Liver (tissue), 8 donors: ENCODE measurements at regions not wholly inside any gene's neighbourhood (a gene's known extent, or its start where the extent isn't known, plus 50 kb on each side); places are given as distances from the start of the nearest gene placed in this dataset.

Experiments
- DNase-seq: peaks from one replicate; pipeline ENCODE4 v3.0.0-alpha.2; 2017; ENCODE audit warnings: low spot score
- H3K27ac ChIP-seq, 2 donors: one replicate each; pipeline ENCODE4 v1.7.0; 2013; ENCODE audit warnings: inconsistent platforms in 2 of 2, low read length in 2 of 2, control low read depth in 1 of 2, low read depth in 1 of 2, mild to moderate bottlenecking in 1 of 2
- H3K27me3 ChIP-seq, 4 donors: one replicate each; pipeline versions ENCODE4 v1.6.1 to v1.7.0; 2013; ENCODE audit warnings: low read length in 3 of 4, inconsistent platforms in 1 of 4, mild to moderate bottlenecking in 1 of 4, moderate library complexity in 1 of 4; ENCODE audit not compliant: control insufficient read depth in 4 of 4, insufficient read depth in 4 of 4
- H3K36me3 ChIP-seq, 4 donors: one replicate each; pipeline versions ENCODE4 v1.6.1 to v1.7.0; 2013; ENCODE audit warnings: low read length in 3 of 4, mild to moderate bottlenecking in 3 of 4, low read depth in 1 of 4, moderate library complexity in 1 of 4; ENCODE audit not compliant: control insufficient read depth in 4 of 4, insufficient read depth in 3 of 4
- H3K4me1 ChIP-seq, 4 donors: one replicate each; pipeline versions ENCODE4 v1.6.1 to v1.7.0; 2013; ENCODE audit warnings: low read length in 3 of 4, mild to moderate bottlenecking in 3 of 4, moderate library complexity in 1 of 4; ENCODE audit not compliant: control insufficient read depth in 4 of 4, insufficient read depth in 4 of 4
- H3K4me3 ChIP-seq, 3 donors: one replicate each; pipeline versions ENCODE4 v1.6.1 to v1.7.0; 2013; ENCODE audit warnings: low read length in 3 of 3, control low read depth in 1 of 3, low read depth in 1 of 3, mild to moderate bottlenecking in 1 of 3
- H3K9ac ChIP-seq, 2 donors: one replicate each; pipeline ENCODE4 v1.7.0; 2013; ENCODE audit warnings: low read length in 2 of 2, mild to moderate bottlenecking in 2 of 2, moderate library complexity in 2 of 2, control low read depth in 1 of 2, low read depth in 1 of 2
- H3K9me3 ChIP-seq, 4 donors: one replicate each; pipeline versions ENCODE4 v1.6.1 to v1.7.0; 2013; ENCODE audit warnings: low read length in 3 of 4; ENCODE audit not compliant: control insufficient read depth in 4 of 4
- ATF3 ChIP-seq: IDR thresholded peaks from 2 replicates; pipeline ENCODE4 v1.6.1; 2016; ENCODE audit warnings: antibody characterized with exemption
- CTCF ChIP-seq: fragments of 150-350 bp; IDR thresholded peaks from 2 replicates; pipeline ENCODE4 v1.5.1; 2017; ENCODE audit warnings: improper control_type of control experiment, low read depth, low read length; ENCODE audit not compliant: missing input control
- EGR1 ChIP-seq, 2 donors: IDR thresholded peaks; 2 replicates each; pipeline ENCODE4 v1.6.1; 2016 to 2018; ENCODE audit warnings: antibody characterized with exemption in 2 of 2, low read depth in 2 of 2
- FOXA1 ChIP-seq: IDR thresholded peaks from 2 replicates; pipeline ENCODE4 v1.6.1; 2016; ENCODE audit warnings: antibody characterized with exemption
- FOXA2 ChIP-seq: IDR thresholded peaks from 2 replicates; pipeline ENCODE4 v1.6.1; 2016; ENCODE audit warnings: antibody characterized with exemption
- GABPA ChIP-seq, 2 donors: IDR thresholded peaks in 1 of 2; conservative IDR thresholded peaks in 1 of 2; 2 replicates each; pipeline ENCODE4 v1.6.1; 2016; ENCODE audit warnings: antibody characterized with exemption in 2 of 2, mild to moderate bottlenecking in 1 of 2, moderate library complexity in 1 of 2
- HNF4A ChIP-seq, 2 donors: conservative IDR thresholded peaks; 2 replicates each; pipeline ENCODE4 v1.6.1; 2016; ENCODE audit warnings: antibody characterized with exemption in 2 of 2, mild to moderate bottlenecking in 2 of 2
- HNF4G ChIP-seq: IDR thresholded peaks from 2 replicates; pipeline ENCODE4 v1.6.1; 2016; ENCODE audit warnings: antibody characterized with exemption
- JUND ChIP-seq, 2 donors: IDR thresholded peaks; 2 replicates each; pipeline ENCODE4 v1.6.1; 2016; ENCODE audit warnings: antibody characterized with exemption in 2 of 2
- MAX ChIP-seq: IDR thresholded peaks from 2 replicates; pipeline ENCODE4 v1.6.1; 2016; ENCODE audit warnings: antibody characterized with exemption
- NR2F2 ChIP-seq: IDR thresholded peaks from 2 replicates; pipeline ENCODE4 v1.6.1; 2016; ENCODE audit warnings: antibody characterized with exemption
- RAD21 ChIP-seq, 2 donors: IDR thresholded peaks; 2 replicates each; pipeline ENCODE4 v1.6.1; 2016; ENCODE audit warnings: antibody characterized with exemption in 2 of 2, mild to moderate bottlenecking in 2 of 2
- REST ChIP-seq: IDR thresholded peaks from 2 replicates; pipeline ENCODE4 v1.6.1; 2016; ENCODE audit warnings: antibody characterized with exemption, mild to moderate bottlenecking
- RXRA ChIP-seq, 2 donors: IDR thresholded peaks; 2 replicates each; pipeline ENCODE4 v1.6.1; 2017 to 2018; ENCODE audit warnings: antibody characterized with exemption in 2 of 2, mild to moderate bottlenecking in 1 of 2
- SP1 ChIP-seq: IDR thresholded peaks from 2 replicates; pipeline ENCODE4 v1.6.1; 2018; ENCODE audit warnings: antibody characterized with exemption, mild to moderate bottlenecking
- TAF1 ChIP-seq: conservative IDR thresholded peaks from 2 replicates; pipeline ENCODE4 v1.6.1; 2016; ENCODE audit warnings: antibody characterized with exemption, mild to moderate bottlenecking
- YY1 ChIP-seq: IDR thresholded peaks from 2 replicates; pipeline ENCODE4 v1.6.1; 2016; ENCODE audit warnings: antibody characterized with exemption, mild to moderate bottlenecking
- ZBTB33 ChIP-seq: IDR thresholded peaks from 2 replicates; pipeline ENCODE4 v1.6.1; 2016; ENCODE audit warnings: antibody characterized with exemption
- WGBS: extraction: QIAGEN DNeasy Blood & Tissue Kit; methylation state at CpG from one replicate; pipeline ENCODE4 v1.1.7; 2013; 5-methylcytosine and 5-hydroxymethylcytosine counted together
- donor health status: healthy.
- donor health status: healthy.
- donor health status: healthy.
- donor health status: healthy.
- donor health status: healthy.

GRCh38 chr2:88320076-88320773 is 132.3 kb downstream of the FOXI3 start:
- no peaks in the 10 kb centered on the region for H3K36me3 ChIP-seq
- no peaks in the 10 kb centered on the region for H3K27me3 ChIP-seq
- no peak overlapping the region for H3K9ac ChIP-seq
- no peaks in the 10 kb centered on the region for H3K9me3 ChIP-seq
- TF ChIP-seq RXRA (IDR thresholded peaks at IDR 0.05) = no peak
- TF ChIP-seq ZBTB33 = no peak
- no peak for TF ChIP-seq JUND (IDR thresholded peaks at IDR 0.05)
- TF ChIP-seq EGR1 (IDR thresholded peaks at IDR 0.05; ENCODE audit: low read depth in 2 of 2) = no peak
- TF ChIP-seq CTCF = no peak
- TF ChIP-seq FOXA1 = no peak
- no peak for TF ChIP-seq HNF4A (conservative IDR thresholded peaks at IDR 0.05)
- TF ChIP-seq REST = no peak
- no peak for TF ChIP-seq HNF4G
- no peak for TF ChIP-seq SP1
- TF ChIP-seq FOXA2 = no peak
- TF ChIP-seq GABPA (IDR thresholded peaks at IDR 0.05 in 1 of 2, conservative IDR thresholded peaks at IDR 0.05 in 1 of 2) = no peak
- TF ChIP-seq TAF1 = no peak
- TF ChIP-seq RAD21 (IDR thresholded peaks at IDR 0.05) = no peak
- TF ChIP-seq YY1 = no peak
- no peak for TF ChIP-seq MAX
- no peak for TF ChIP-seq ATF3
- TF ChIP-seq NR2F2 = no peak
- no peak overlapping the region for H3K4me3 ChIP-seq
- 90% methylated on average over 2 of the region's 2 CpGs for WGBS
- H3K4me1 ChIP-seq = peaks cover 0 to 11% (median 6%) of the 10 kb centered on the region in 4 donors
- DNase-seq = no peak
- H3K27ac ChIP-seq = no peak overlapping the region
